HG03097 (cell line): ENCODE measurements at regions not wholly inside any gene's neighbourhood (a gene's known extent, or its start where the extent isn't known, plus 50 kb on each side); places are given as distances from the start of the nearest gene placed in this dataset.
"Not testable (repeated sequence)": the region's sequence is repeated elsewhere in the genome, so short reads cannot be mapped to it uniquely, and the experiment has no call there.

Experiments used
- ATAC-seq: cut with Tn5 transposase; IDR thresholded peaks from one replicate; pipeline ENCODE4 v1.9.1; 2021; ENCODE audit not compliant: unreplicated experiment, low FRiP score

- ATAC-seq = no peak
These were observed 422.1 kb downstream of the BCOR start for GRCh38 chrX:39675619-39676018.

DNA sequence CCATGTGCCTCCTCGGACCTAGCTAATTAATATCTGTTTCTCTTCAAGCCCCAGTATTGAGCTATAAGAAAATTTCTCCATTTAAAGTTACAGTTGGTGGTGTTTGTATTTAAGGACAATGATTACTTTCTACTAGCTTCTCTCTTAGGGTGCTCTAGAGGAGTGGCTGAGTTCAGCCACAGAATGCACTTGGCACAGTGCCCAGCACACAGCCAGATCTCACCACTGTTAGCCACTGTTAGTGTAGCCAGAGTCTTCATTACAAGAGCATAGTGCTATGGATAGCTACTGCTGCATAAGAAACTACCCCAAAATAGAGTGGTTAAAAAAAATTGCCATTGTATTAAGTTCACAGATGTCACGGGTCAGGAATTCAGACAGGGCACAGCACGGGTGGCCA, 421.3 kb downstream of the BCOR start:
- no peak for ATAC-seq

- ATAC-seq = no peak
These were observed 420.2 kb downstream of the BCOR start for GRCh38 chrX:39677585-39677977.

- ATAC-seq = no peak
These were observed 419.6 kb downstream of the BCOR start for GRCh38 chrX:39677978-39678791.

GRCh38 chrX:39678914-39679313, 418.8 kb downstream of the BCOR start:
- no peak for ATAC-seq

GRCh38 chrX:39679497-39680157, 418.1 kb downstream of the BCOR start:
- ATAC-seq = no peak

- ATAC-seq = no peak
These were observed 415.9 kb downstream of the BCOR start for GRCh38 chrX:39681885-39682284.

DNA sequence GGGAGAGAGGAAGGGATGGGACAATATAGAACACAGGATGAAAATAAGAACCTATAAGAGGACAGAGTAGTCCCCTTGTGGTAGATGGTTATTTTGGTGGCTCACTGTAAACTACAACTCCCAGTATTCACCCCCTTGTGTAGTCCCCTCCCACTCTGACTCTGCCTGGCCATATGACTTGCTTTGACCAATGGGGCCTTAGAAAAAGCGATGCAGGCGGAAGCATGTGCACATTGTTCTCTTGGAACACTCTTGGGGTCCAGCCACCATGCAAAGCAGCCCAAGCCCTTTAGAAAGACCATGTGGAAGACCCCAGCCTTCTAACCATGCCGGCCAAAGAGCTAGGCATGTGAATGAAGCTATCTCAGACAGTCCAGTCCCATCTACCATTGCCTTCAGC, 415.0 kb downstream of the BCOR start:
- no peak for ATAC-seq

- no peak for ATAC-seq
These were observed 409.6 kb downstream of the BCOR start for GRCh38 chrX:39688219-39688575.

DNA sequence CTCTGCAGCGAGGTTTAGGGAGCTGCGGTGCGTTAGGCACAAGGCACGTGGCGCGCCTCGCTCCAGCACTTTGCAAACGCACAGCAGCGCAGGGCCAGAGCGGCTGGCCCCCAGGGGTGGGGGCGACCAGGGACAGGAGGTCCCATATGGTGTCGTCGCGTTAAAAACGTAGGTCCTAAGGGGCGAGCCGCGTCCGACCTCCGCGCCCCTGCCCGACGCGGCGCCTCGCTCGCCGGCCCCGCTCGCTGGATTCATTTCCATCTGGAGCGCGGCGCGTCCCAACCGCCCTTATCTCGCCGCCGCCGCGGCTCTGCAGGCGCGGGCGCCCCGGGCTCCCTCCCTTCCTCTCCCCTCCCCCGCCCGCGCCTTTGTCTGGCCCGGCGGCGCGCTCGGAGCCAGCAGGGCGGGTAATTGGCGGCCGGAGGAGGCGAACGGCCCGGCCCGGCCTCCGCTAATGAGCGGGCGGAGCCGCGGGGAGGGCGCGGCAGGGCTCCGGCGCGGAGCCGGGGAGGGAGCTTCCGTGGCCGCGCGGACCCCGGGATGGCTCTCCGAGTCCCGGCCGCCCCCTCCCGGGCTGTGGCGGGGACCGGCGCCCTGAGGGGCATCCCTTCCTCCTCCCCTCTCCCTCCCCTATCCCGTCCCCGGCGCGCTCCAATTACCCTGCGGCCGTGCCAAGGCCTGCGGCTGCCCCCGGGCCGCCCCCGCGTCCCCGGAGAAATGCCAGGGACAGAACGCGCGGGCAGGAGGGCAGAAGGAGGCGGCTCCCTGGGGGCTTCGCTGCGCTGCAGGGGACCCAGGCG, 409.0 kb downstream of the BCOR start:
- ATAC-seq = no peak

GRCh38 chrX:39689376-39690104, 408.2 kb downstream of the BCOR start:
- ATAC-seq = no peak

- no peak for ATAC-seq
These were observed 407.0 kb downstream of the BCOR start for GRCh38 chrX:39690541-39691415.

GRCh38 chrX:39691724-39692123, 406.0 kb downstream of the BCOR start:
- no peak for ATAC-seq

DNA sequence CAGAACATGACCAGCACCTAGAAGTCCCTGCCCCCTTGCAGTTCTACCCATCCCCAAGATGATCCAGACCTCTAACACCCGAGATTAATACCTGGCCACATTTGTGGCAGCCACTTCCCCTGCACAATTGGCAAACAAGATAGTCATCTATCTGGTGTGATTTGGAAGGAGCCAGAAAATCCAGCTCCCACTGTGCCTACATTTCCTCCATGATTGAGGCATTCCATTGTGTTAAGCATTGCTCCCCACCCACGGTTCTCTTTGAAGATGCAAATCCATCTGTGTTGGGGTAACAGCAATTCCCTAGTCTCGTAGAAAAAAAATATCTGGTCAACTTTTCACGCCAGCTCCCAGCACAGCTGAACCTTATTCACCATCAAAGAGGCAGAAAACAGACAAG, 405.0 kb downstream of the BCOR start:
- no peak for ATAC-seq

- ATAC-seq = no peak
These were observed 404.5 kb downstream of the BCOR start for GRCh38 chrX:39693298-39693697.

- ATAC-seq = not testable (repeated sequence)
These were observed 395.1 kb downstream of the BCOR start for GRCh38 chrX:39702636-39703035.

DNA sequence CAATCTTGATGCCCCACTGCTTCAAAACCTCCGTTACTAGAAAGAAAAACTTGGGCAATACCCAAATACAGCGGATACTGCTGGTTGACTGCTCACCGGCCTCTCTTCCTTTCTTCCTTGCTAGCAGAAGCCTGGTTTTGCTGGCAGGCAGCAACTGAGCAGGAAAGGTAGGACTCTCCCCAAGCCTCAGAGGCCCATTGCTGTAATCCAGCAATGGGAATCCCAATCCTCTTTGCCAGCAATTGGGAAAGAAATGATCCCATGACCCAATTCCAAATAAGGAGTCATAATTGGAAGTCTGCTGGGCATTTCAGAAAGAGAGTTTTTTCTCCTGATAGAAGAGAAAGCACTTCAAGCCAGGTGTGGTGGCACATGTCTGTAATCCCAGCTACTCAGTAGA, 394.5 kb downstream of the BCOR start:
- ATAC-seq = no peak

GRCh38 chrX:39704590-39704989, 393.2 kb downstream of the BCOR start:
- no peak for ATAC-seq

DNA sequence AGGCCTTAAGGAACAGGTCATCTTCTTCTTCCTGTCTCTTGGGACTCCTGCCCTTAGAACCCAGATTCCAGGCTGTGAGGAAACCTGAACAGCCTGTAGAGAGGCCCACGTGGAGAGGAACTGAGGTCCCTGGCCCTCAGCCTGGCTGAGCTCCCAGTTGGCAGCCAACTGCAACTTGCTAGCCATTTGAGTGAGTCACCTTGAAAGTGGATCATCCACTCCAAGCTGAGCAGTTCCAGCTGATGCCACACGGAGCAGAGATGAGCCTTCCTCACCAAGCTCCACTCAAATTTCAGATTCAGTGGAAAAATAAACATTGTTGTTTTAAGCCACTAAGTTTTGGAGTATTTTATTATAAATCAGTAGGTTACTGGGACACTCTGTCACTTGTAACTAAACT, 392.5 kb downstream of the BCOR start:
- ATAC-seq = no peak

DNA sequence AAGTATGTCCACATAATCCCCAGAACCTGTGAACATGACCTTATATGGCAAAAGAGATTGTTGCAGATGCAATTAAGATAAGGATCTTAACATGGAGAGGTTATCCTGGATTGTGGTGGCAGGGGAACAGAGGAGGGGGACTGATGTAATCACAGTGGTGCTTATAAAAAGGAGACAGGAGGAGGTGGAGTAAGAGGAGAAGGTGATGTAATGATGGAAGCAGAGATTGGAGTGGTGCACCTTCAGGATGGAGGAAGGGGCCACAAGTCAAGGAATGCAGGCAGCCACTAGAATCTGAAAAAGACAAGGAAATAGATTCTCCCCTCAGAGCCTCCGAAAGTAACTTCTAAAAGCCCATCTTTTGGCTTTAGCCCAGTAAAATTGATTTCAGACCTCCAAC, 388.4 kb downstream of the BCOR start:
- no peak for ATAC-seq
